K562 (cell line): ENCODE measurements at regions not wholly inside any gene's neighbourhood (a gene's known extent, or its start where the extent isn't known, plus 50 kb on each side); places are given as distances from the start of the nearest gene placed in this dataset.

Experiments
- ATAC-seq: fragments of 200-7000 bp; cut with Tn5 transposase; 3 replicates; pipeline ENCODE4 v1.9.1; 2020; ENCODE audit warnings: moderate library complexity
- BruUV-seq: library from RNA; stranded (reverse); fragments of 400-500 nt; replicated peaks from 2 replicates; lab custom pipeline; 2021; lab: Mats Ljungman, UMichigan
- CTCF ChIA-PET: fragments of 300-600 bp; formaldehyde crosslinking; extraction: SDS; loops from one replicate; lab custom pipeline; 2021; ENCODE audit warnings: low intra/inter-chr PET ratio; lab: Yijun Ruan, JAX
- POLR2A ChIA-PET: fragments of 300-600, 350-650 bp; sonication (Branson Sonifier 250); formaldehyde crosslinking; extraction: SDS; loops from one replicate; lab custom pipeline; 2021; ENCODE audit warnings: antibody characterized with exemption, inconsistent platforms; lab: Yijun Ruan, JAX
- DNase-seq, 4 experiments: peaks; one replicate each; pipeline versions ENCODE4 v3.0.0 to v3.0.0-alpha.2; 2011 to 2018; ENCODE audit warnings: low spot score in 3 of 4, mixed read lengths in 3 of 4; ENCODE audit errors: extremely low read depth in 1 of 4
- FAIRE-seq: peaks from 2 replicates; lab custom pipeline; 2011; peaks lifted over from hg19 to GRCh38; lab: Jason Lieb, UNC
- H2AFZ ChIP-seq: 2 replicates; pipeline ENCODE4 v1.6.0; 2011; ENCODE audit warnings: low read depth, low read length, control low read depth, inconsistent platforms
- H3K27ac ChIP-seq: fragments of 200-600 bp; 3 replicates; pipeline ENCODE4 v1.8.0; 2011; ENCODE audit warnings: low read depth, mild to moderate bottlenecking, control low read depth, inconsistent platforms, low read length, moderate library complexity, mixed read lengths; ENCODE audit errors: extremely low read depth
- H3K27me3 ChIP-seq, 2 experiments: fragments of 300-600 bp in 1 of 2; 2 replicates in 1 of 2; 3 replicates in 1 of 2; pipeline versions ENCODE4 v1.6.0 to v1.8.0; 2011; ENCODE audit warnings: inconsistent platforms in 2 of 2, low read length in 2 of 2, mild to moderate bottlenecking in 1 of 2, mixed read lengths in 1 of 2, moderate library complexity in 1 of 2; ENCODE audit not compliant: control insufficient read depth in 2 of 2, insufficient read depth in 2 of 2
- H3K36me3 ChIP-seq: fragments of 300-600 bp; 3 replicates; pipeline ENCODE4 v1.8.0; 2011; ENCODE audit warnings: mild to moderate bottlenecking, low read length, inconsistent platforms; ENCODE audit not compliant: control insufficient read depth, insufficient read depth
- H3K4me1 ChIP-seq, 2 experiments: fragments of 200-600 bp in 1 of 2; replicated peaks in 1 of 2; 2 replicates in 1 of 2; 3 replicates in 1 of 2; pipeline versions ENCODE4 v1.5.1 to v1.8.0; 2011; ENCODE audit warnings: inconsistent platforms in 2 of 2, low read length in 2 of 2, mild to moderate bottlenecking in 1 of 2, mixed read lengths in 1 of 2, moderate library complexity in 1 of 2; ENCODE audit not compliant: control insufficient read depth in 2 of 2, insufficient read depth in 2 of 2
- H3K4me2 ChIP-seq: 2 replicates; pipeline ENCODE4 v1.6.1; 2011; ENCODE audit warnings: low read length, control low read depth, inconsistent platforms, mixed read lengths; ENCODE audit not compliant: insufficient read depth
- H3K4me3 ChIP-seq: fragments of 200-600 bp; sonication (generic), shearing (Covaris generic); 2 replicates; pipeline ENCODE4 v1.5.1; 2016; ENCODE audit warnings: control low read depth, inconsistent platforms
- H3K79me2 ChIP-seq: fragments of 200-600 bp; 3 replicates; pipeline ENCODE4 v1.8.0; 2011; ENCODE audit warnings: low read length, inconsistent platforms; ENCODE audit not compliant: control insufficient read depth, insufficient read depth
- H3K9ac ChIP-seq, 2 experiments: 2 replicates each; pipeline versions ENCODE4 v1.6.0 to v1.6.1; 2011; ENCODE audit warnings: low read depth in 2 of 2, low read length in 2 of 2, control low read depth in 1 of 2, inconsistent platforms in 1 of 2, mild to moderate bottlenecking in 1 of 2, mixed read lengths in 1 of 2; ENCODE audit not compliant: insufficient read depth in 1 of 2
- H3K9me1 ChIP-seq: one replicate; pipeline ENCODE4 v1.6.0; 2011; ENCODE audit warnings: inconsistent platforms, mild to moderate bottlenecking, low read length, moderate library complexity; ENCODE audit not compliant: control insufficient read depth, insufficient read depth
- H3K9me3 ChIP-seq: replicated peaks from 2 replicates; pipeline ENCODE4 v1.5.1; 2011; ENCODE audit warnings: low read depth, low read length, inconsistent platforms; ENCODE audit not compliant: control insufficient read depth, insufficient read depth
- H4K20me1 ChIP-seq: replicated peaks from 2 replicates; pipeline ENCODE4 v1.6.1; 2011; ENCODE audit warnings: low read length, inconsistent platforms, mixed read lengths; ENCODE audit not compliant: control insufficient read depth, insufficient read depth
- AFF4 ChIP-seq: sonication (generic); formaldehyde crosslinking; IDR thresholded peaks from 2 replicates; pipeline ENCODE4 v1.8.0; 2023; ENCODE audit warnings: mild to moderate bottlenecking, missing genetic modification reagents
- ZNF668 ChIP-seq: fragments of 250-450 bp; sonication (Bioruptor Pico); IDR thresholded peaks from 2 replicates; pipeline ENCODE4 v1.8.0; 2022; ENCODE audit warnings: mild to moderate bottlenecking, inconsistent platforms
- WGBS: fragments of 100-300 bp; shearing (Covaris generic); methylation state at CpG from one replicate; pipeline ENCODE4 v1.1.6; 2016; ENCODE audit warnings: low coverage, mixed read lengths; ENCODE audit not compliant: insufficient coverage; ENCODE audit errors: missing lambda C conversion rate; 5-methylcytosine and 5-hydroxymethylcytosine counted together
- in situ Hi-C: fragments of 300-500 bp; cut with MboI; formaldehyde crosslinking; loops from 4 replicates; pipeline ENCODE4 v1.15.0; 2018; ENCODE audit warnings: inconsistent platforms, mixed read lengths
- intact Hi-C: fragments of 100-400 bp; cut with micrococcal nuclease; formaldehyde crosslinking; loops from 2 replicates; pipeline ENCODE4 v1.14.2; 2022

- H3K27ac ChIP-seq: no peak overlapping the region
- no peaks in the 10 kb centered on the region; a peak in 1 of 5 replicates for H3K27me3 ChIP-seq
- no peak for FAIRE-seq
- 0% methylated on average over 11 of the region's 16 CpGs for WGBS
- in situ Hi-C loops: no loop called here
- ChIA-PET POLR2A (no interaction called here), CTCF (no interaction called here)
- DNase-seq: no peak
- TF ChIP-seq ZNF668 (CRISPR knock-in tag) (no peak), AFF4 (CRISPR knock-in tag) (no peak)
- no peaks in the 10 kb centered on the region for H3K9me1 ChIP-seq
- H3K4me2 ChIP-seq: no peak overlapping the region
- H3K79me2 ChIP-seq: no peaks in the 10 kb centered on the region
- H3K9me3 ChIP-seq: no peaks in the 10 kb centered on the region
- no peak for ATAC-seq
- no peaks in the 10 kb centered on the region for H3K4me1 ChIP-seq
- H4K20me1 ChIP-seq: no peaks in the 10 kb centered on the region
- no TSS peak for BruUV-seq
- intact Hi-C loops: no loop called here
- H3K36me3 ChIP-seq: no peaks in the 10 kb centered on the region
- H2AFZ ChIP-seq: no peak overlapping the region
- no peak overlapping the region for H3K4me3 ChIP-seq
- H3K9ac ChIP-seq: no peak overlapping the region
Measured at GRCh38 chr13:111567637-111568036, 247.2 kb downstream of the TEX29 start.
